ENCODE measurements at regions not wholly inside any gene's neighbourhood (a gene's known extent, or its start where the extent isn't known, plus 50 kb on each side); places are given as distances from the start of the nearest gene placed in this dataset.

GRCh38 chr13:111470933-111471332 lies 150.5 kb downstream of the TEX29 start:
- Histone ChIP-seq H3K27me3 (peaks cover 0 to 7% of the 10 kb centered on the region in 2 donors), H3K9me3 (no peaks in the 10 kb centered on the region), H3K27ac (no peak overlapping the region), H3K4me3 (no peak overlapping the region), H3K4me1 (no peaks in the 10 kb centered on the region), H3K36me3 (no peaks in the 10 kb centered on the region)
- no peak for DNase-seq
- TF ChIP-seq, protein P1, sequence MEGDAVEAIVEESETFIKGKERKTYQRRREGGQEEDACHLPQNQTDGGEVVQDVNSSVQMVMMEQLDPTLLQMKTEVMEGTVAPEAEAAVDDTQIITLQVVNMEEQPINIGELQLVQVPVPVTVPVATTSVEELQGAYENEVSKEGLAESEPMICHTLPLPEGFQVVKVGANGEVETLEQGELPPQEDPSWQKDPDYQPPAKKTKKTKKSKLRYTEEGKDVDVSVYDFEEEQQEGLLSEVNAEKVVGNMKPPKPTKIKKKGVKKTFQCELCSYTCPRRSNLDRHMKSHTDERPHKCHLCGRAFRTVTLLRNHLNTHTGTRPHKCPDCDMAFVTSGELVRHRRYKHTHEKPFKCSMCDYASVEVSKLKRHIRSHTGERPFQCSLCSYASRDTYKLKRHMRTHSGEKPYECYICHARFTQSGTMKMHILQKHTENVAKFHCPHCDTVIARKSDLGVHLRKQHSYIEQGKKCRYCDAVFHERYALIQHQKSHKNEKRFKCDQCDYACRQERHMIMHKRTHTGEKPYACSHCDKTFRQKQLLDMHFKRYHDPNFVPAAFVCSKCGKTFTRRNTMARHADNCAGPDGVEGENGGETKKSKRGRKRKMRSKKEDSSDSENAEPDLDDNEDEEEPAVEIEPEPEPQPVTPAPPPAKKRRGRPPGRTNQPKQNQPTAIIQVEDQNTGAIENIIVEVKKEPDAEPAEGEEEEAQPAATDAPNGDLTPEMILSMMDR (IDR thresholded peaks at IDR 0.05), result no peak
- no peak for TF ChIP-seq POLR2A (IDR thresholded peaks at IDR 0.05)
- intact Hi-C loops (cut with DNase I; ENCODE audit: low total_unique reads), result no loop called here

DNA sequence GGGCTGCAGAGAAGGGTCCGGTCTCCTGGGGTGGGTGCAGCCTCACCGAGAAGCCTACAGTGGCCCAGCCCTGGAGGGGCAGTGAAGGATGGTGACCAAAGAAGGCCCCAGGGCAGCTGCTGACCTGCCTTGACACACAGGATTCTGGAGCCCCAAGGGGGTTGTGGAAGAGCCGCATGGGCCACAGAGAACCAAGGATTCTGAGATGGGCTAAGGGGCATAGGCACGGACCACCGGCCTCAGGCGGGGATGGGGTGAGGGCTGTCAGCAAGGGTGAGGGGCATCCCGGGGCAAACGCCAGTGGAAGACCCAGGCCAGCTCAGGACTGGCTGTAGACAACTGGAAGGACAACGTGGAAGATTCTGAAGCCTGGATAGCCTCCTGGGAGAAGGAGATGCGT lies 151.6 kb downstream of the TEX29 start:
- Histone ChIP-seq H3K4me1 (no peaks in the 10 kb centered on the region), H3K27me3 (no peaks in the 10 kb centered on the region), H3K4me3 (no peak overlapping the region), H3K9me3 (no peaks in the 10 kb centered on the region), H3K36me3 (no peaks in the 10 kb centered on the region), H3K27ac (no peak overlapping the region)
- TF ChIP-seq, protein P1 (IDR thresholded peaks at IDR 0.05), result no peak
- no peak for TF ChIP-seq POLR2A (IDR thresholded peaks at IDR 0.05)
- no peak for DNase-seq
- intact Hi-C loops (cut with DNase I; ENCODE audit: low total_unique reads), result no loop called here

DNA sequence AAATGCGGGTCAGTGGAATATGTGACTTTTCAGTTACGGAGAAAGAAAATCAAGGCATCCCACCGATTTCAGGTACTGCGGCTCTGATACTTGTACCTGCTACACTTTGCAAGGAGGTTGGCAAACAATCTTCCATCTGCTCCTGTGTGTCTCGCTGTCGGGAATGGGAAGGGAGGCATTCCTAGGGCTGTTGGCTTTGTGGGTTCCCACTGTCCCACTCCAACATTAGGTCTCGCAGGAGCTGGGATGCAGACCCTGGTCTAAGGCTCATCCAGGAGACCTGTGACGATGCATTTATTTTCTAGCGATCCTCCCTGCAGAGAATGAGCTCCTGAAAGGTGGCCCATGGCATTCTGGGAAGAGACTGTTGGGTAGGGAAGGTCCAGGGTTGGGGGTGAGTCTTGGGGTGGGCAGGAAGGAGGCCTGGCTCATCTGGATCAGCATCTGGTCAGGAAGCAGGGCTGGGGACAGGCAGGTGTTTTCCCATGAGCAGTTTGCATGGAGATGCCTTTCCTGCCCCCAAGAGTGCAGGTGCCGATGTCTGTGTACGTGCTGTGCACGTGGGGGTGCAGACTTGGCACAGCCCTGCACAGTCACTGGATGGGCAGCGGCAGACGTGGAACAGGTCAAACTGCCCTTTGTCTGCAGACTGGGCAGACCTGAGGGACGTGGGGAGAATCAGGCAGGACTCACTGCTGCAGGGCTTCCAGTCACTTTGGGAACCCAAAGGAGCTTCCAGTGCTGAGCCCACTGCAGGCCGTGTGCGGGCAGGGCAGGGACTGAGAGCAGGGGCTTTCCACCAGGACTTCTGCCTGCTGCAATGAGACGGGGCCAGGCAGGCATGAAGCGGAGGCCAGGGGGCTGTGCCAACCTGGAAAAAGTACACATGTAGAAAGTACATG lies 152.4 kb downstream of the TEX29 start:
- intact Hi-C loops (cut with DNase I; ENCODE audit: low total_unique reads), result no loop called here
- TF ChIP-seq POLR2A (IDR thresholded peaks at IDR 0.05), result no peak
- TF ChIP-seq, protein P1 (IDR thresholded peaks at IDR 0.05), result no peak
- DNase-seq, result no peak
- no peak overlapping the region for H3K4me3 ChIP-seq
- no peaks in the 10 kb centered on the region for H3K9me3 ChIP-seq
- no peak overlapping the region for H3K27ac ChIP-seq
- no peaks in the 10 kb centered on the region for H3K36me3 ChIP-seq
- H3K4me1 ChIP-seq, result no peaks in the 10 kb centered on the region
- H3K27me3 ChIP-seq, result no peaks in the 10 kb centered on the region

- Histone ChIP-seq H3K4me3 (no peak overlapping the region), H3K27ac (no peak overlapping the region), H3K4me1 (no peaks in the 10 kb centered on the region), H3K36me3 (no peaks in the 10 kb centered on the region), H3K9me3 (no peaks in the 10 kb centered on the region), H3K27me3 (no peaks in the 10 kb centered on the region)
- no peak for DNase-seq
- TF ChIP-seq, protein P1 (IDR thresholded peaks at IDR 0.05), result peak; percentile 33 to 60 (median 44)
- no peak for TF ChIP-seq POLR2A (IDR thresholded peaks at IDR 0.05)
- intact Hi-C loops (cut with DNase I; ENCODE audit: low total_unique reads), result no loop called here
These were observed 153.9 kb downstream of the TEX29 start for GRCh38 chr13:111474136-111475002.

- Histone ChIP-seq H3K27me3 (no peaks in the 10 kb centered on the region), H3K4me1 (no peaks in the 10 kb centered on the region), H3K27ac (no peak overlapping the region), H3K9me3 (no peaks in the 10 kb centered on the region), H3K36me3 (no peaks in the 10 kb centered on the region), H3K4me3 (no peak overlapping the region)
- TF ChIP-seq, protein P1 (IDR thresholded peaks at IDR 0.05), result no peak
- no peak for TF ChIP-seq POLR2A (IDR thresholded peaks at IDR 0.05)
- intact Hi-C loops (cut with DNase I; ENCODE audit: low total_unique reads), result no loop called here
- DNase-seq, result no peak
These were observed 155.0 kb downstream of the TEX29 start for GRCh38 chr13:111475488-111475887.

Data from uterus (tissue), 3 donors.